DMS79 treated with DMSO at 0.1 percent for 48 hours (cell line): ENCODE measurements at regions not wholly inside any gene's neighbourhood (a gene's known extent, or its start where the extent isn't known, plus 50 kb on each side); places are given as distances from the start of the nearest gene placed in this dataset.
"Not testable (repeated sequence)": the region's sequence is repeated elsewhere in the genome, so short reads cannot be mapped to it uniquely, and the experiment has no call there.

Source experiments
- DNase-seq: peaks from one replicate; lab custom pipeline; 2025; lab: John Stamatoyannopoulos, UW

DNA sequence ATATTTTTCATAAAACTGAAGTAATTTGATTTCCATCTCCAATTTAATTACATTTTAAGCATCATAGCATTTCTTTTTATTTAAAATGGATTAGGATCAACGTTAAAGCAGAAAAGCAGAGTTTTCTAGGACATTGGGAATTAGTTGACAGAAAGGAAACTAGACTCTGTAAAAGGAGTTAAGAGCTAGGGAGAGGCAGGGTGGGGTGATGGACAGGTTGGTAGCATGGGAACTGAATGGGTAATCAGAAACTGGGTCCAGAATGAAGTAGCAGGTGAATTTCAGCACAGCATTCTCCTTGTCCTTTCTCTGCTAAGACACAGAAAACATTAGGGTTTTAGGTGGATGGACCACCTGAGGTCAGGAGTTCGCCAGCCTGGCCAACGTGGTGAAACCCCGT lies 97.6 kb downstream of the ANAPC4 start:
- no peak for DNase-seq

DNA sequence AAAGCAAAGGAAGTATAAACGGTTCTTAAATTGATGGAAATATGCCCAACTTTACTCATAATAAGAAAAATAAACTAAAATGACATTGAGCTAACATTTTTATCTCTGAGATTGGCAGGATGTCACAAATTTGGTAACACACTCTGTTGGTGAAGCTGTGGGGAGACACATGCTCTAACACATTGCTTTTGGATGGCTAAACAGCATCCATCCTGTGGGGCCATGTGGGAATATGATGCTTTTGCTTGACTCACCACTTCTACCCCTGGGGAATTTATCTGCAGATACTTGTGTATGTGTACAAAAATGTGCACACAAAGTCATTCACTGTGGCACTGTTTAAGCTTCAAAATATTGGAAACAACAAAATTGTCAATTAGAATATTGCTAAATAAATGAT lies 100.2 kb downstream of the ANAPC4 start:
- no peak for DNase-seq

DNA sequence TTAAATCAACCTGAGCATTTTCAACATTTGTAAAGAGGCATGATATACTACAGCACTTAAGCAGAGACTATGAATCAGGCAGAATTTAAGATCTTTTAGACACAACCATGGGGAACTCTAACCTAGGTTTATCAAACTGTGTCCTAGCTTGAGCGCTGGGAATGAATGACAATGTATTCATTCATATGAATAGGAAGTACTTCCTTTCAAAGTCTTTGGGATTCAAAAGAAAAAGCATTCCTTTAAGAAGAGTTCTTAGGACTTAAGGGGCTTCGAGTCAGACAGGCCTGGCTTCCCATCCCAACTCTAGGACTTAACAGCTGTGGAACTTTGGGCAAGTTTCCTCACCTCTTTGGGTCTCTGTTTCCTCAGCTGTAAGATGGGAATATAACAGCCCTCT lies 104.6 kb downstream of the ANAPC4 start:
- DNase-seq = no peak

DNA sequence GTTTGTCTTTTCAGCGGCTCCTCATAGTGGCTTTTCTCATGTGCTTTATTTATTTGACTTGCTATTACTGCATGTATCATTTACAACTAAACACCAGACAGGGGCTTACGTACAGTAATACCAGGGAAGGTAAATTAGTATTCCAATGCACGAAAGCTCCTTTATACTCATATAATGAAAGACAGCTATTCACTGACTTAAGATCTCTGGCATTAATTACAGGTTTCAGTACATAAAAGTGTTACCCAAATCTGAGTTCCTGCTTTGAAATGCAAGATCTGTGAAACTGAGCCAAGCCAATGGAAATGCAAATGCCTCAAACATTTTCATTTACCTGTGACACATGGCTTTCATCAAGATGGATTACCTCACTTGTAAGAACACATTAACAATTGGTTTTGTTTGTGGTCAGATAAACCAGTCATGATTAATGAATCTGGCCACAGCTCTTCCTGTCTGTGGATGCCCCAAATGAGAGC lies 107.2 kb downstream of the ANAPC4 start:
- peak; percentile 43 for DNase-seq

DNA sequence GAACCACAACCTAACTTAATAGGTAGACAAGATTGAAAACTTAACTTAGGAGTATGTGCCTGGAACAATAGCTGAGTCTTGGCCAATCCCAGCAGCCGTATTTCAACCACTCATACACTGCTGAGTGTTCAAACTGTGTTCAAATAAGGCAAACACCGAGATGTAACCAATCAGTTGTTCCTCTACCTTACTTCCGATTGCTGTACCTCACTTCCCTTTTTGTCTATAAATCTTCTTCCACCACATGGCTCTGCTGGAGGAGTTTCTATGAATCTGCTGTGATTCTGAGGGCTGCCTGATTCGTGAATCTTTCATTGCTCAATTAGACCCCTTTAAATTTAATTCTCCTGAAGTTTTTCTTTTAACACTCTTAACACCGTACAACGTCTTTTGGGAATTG lies 108.0 kb downstream of the ANAPC4 start:
- DNase-seq = no peak

DNA sequence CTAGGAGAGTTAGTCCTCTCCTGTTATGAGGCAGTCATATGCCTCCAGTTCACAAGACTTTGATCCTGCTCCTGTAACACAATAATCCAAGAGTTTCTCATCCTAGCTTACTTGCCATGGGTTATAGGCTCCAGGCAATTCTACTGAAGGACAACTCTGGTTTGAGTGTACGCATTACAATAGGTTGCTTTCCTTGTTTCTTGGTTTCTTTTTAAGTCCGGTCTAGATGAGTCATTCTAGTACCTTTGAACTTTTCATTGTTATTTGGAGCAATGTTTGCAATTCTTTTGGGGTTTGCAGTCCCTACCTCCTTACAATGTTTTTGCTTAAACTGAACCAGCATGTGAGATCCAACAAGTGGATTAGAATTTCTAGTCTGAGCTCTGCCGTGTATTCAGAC lies 109.1 kb downstream of the ANAPC4 start:
- DNase-seq = no peak

DNA sequence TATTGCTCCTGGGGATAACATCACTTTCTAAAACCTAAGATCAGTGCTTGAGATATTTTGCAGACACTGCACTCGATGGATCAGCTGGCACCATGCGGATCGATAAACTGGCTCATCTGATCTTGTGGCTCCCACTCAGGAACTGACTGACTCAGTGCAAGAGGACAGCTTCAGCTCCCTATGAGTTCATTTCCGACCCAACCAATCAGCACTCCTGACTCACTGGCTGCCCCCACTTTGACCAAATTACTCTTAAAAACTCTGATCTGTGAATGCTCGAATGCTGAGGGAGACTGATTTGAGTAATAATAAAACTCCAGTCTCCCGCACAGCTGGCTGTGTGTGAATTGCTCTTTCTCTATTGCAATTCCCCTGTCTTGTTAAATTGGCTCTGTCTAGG lies 110.1 kb downstream of the ANAPC4 start:
- no peak for DNase-seq

DNA sequence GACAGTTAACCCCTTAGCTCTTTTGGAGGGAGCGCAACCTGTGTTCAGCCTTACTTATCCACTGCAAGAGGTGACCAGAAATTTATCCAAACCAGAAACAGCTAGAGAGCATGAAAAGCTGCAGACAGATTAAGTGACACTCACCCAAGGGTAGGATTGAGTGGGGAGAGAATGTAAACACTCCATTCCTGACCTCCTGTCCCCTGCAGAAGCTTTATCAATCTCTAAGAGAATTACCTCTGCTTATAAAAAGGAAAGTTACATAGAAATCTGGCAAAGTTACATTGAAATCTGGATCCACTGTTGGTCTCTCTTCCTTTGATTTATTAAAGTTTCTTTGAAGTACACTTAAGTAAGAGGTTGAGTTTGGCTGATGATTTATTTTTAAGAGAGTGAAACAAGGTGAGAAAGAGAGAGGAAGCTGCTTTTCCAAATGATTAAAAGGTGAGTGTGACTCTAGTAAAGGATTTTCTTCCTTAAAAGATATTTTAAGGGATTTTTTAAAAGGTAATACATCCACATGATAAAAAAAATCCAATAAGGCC lies 112.3 kb downstream of the ANAPC4 start:
- peak; percentile 33 for DNase-seq

DNA sequence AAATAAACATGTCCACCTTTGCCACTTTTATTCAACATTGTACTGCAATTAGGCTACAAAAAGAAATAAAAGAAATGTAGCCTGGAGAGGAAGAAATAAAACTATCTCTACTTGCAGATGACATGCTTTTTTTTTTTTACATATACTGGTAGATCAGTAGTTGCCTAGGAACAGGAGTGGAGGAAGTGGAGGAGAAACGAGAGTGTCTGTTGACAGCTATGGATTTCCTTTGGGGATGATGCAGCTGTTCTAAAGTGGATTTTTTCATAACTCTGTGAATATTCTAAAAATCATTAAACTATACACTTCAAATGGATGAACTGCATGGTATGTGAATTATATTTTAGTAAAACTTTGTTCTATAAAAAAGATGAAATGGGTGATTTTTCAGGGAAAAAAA lies 116.4 kb downstream of the ANAPC4 start:
- no peak for DNase-seq

DNA sequence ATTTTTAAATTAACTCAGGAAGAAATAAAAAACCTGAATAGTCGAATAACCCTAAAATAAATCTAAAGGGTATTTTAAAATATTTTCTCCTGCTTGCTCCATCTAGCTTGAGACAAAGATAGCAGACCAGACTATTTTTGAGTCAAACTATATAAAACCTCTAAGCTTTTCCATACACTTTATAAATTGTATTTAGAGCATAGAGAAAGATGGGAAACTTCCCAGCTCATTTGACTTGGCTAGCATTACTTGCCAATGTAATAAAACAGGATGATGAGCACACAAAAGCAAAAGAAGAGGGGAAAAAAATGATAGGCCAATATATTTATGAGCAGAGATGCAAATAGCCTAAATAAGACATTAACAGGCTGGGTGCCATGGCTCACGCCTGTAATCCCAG lies 117.1 kb downstream of the ANAPC4 start:
- DNase-seq = no peak

DNA sequence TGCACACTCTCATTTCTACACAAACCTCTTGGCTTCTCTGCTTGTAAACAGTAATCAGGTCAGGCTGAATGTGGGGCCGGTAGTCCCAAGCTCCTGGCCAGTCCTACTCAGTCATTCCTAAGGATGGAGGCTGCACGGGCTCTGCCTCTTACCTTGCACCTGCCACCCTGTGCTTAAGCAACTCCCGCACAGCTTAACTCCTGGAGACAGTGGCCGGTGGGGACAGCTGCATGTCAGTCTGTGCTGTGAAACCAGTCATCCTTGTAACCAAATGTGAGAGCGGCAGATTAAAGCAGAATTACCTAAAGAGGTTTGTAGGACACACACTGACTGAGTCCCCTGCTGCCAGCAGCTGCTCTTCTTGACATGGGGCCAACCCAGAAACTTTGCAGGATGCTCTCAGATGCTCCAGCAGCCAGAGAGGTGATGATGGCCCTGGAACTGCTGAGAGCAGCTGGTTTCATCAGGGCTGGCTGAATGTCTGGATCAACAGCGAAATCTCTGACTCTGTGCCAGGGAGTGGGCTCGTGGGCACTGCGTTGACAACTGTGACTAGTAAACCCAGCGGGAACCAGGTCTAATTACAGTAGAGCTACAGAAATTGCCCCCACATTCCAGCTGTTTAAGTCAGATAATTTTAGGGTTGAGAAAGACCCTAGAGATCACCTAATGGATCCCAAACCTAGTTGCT lies 123.7 kb downstream of the ANAPC4 start:
- peak; percentile 79 for DNase-seq

DNA sequence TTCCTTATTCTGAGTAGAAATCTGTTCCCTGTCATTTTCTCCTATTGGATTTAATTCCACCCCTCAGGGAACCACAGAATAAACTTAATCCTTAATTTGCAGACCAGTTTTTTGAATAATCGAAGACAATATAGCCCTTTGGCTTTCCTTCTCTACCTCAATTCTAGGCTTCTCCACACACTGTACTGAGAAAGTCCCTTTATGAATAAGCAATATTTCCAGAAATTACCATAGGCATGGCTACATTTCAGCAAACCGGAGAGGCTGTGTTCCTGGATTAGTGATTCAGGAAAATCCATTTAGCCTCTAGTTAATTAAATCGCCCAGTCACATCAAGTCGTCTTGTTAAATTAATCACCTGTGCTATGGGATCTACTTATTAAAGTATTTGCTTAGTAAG lies 125.1 kb downstream of the ANAPC4 start:
- no peak for DNase-seq

DNA sequence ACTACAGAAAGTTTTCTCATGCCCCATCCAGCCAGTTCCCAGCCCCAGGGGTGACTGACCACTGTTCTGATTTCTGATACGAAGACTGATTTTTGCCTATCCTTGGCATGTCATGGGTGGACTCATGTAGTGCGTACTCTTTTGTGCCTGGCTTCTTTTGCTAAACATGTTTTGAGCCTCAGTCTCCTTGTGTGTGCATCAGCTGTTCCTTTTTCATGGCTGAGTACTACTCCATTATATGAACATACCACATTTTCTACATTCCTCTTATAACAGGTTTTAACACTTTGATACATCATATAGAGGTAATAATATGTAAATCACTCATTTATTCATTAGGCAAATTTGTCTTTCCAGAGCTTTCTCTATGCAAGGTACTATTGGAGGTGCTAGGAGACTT lies 126.7 kb downstream of the ANAPC4 start:
- DNase-seq = no peak

DNA sequence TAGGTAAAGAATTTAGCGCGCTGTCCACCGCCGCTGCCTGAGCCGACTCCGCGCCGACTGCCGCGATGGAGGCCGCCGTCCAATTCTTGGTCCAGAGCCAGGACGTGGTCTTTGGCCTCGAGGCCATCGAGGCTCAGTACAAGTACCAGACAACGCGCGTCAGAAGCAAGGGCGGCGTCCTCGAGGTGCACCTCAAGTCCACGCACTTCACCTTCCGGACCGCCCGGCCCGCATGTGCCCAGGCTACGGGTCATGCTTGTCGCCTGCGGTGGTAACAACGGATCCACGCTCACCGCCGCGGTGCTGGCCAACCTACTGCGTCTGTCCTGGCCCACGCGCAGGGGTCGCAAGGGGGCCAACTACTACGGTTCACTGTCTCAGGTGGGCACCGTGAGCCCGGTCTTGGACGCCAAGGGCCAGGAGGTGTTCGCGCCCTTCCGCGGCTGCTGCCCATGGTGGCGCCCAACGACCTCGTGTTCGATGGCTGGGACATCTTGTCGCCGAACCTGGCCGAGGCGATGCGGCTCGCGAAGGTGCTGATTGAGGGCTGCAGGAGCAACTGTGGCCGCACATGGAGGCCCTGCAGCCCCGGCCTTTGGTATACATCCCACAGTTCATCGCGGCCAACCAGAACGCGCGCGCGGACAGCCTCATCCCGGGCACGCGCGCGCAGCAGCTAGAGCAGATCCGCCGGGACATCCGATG lies 128.0 kb downstream of the ANAPC4 start:
- no peak for DNase-seq

DNA sequence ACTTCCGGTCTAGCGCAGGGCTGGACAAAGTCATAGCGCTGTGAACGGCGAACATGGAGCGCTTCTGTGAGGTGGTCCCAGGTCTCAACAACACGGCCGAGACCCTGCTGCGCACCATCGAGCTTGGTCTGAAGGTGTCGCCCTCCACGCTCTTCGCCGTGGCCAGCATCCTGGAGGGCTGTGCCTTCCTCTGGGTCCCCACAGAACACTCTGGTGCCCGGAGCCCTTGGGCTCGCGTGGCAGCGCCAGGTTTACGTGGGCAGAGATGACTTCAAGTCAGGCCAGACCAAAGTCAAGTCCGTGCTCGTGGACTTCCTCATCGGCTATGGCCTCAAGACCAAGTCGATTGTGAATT lies 128.6 kb downstream of the ANAPC4 start:
- DNase-seq = no peak

DNA sequence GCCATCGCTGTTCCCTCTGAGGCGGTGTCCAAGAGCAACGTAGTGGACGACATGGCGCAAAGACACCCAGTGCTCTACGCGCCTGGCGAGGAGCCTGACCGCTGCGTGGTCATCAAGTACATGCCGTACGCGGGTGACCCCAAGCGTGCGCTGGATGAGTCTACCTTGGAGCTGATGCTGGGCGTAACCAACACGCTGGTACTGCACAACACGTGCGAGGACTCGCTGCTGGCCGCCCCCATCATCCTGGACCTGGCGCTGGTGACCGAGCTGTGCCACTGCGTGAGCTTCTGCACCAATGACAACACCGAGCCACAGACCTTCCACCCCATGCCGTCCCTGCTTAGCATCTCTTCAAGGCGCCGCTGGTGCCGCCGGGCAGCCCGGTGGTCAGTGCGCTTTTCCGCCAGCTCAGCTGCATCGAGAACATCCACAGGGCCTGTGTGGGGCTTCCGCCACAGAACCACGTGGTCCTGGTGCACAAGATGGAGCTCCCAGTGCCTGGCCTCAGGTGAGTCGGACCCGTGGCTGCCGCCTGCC lies 129.0 kb downstream of the ANAPC4 start:
- DNase-seq = no peak

DNA sequence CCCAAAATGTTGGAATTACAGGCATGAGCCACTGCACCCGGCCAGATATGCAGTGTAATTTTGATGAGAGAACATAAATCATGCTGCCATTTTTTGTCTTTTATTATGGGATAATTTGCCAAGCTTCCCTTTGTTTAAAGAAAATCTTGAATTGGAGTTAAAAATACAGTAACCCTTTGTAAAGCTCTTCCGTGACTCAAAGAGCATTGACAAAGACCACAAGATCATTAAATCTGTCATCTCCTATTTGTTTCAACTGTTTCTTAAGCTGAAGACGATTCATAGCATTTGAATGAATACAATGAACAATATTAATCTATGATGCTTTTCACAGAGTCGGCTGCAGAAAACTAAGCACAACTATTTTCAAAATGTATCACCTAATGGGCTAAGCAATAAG lies 132.6 kb downstream of the ANAPC4 start:
- DNase-seq = no peak

DNA sequence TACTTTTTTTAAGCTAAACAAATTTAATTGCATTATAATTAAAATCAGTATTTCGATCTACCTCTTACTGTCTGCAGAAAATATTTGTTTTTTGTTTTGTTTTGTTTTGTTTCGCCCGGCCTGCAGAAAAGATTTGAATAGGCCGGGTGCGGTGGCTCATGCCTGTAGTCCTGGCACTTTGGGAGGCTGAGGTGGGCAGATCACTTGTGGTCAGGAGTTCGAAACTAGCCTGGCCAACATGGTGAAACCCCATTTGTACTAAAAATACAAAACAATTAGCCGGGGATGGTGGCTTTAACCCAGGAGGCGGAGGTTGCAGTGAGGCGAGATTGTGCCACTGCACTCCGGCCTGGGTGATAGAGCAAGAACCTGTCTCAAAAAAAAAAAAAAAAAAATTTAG lies 134.8 kb downstream of the ANAPC4 start:
- DNase-seq = not testable (repeated sequence)

DNA sequence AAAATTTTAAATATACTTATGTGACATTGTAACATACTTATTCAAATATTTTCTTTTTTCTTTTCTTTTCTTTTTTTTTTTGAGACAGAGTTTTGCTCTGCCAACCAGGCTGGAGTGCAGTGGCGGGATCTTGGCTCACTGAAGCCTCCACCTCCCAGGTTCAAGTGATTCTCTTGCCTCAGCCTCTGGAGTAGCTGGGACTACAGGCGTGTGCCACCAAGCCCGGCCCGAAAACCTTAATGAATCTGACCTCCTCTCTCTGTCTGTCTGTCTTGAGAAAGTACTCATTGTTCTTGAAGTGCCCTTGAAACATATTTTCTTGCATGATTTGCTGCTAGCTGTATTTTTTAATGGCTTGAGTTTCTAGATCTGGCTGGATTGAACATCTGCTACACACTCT lies 136.8 kb downstream of the ANAPC4 start:
- peak; percentile 92 for DNase-seq

DNA sequence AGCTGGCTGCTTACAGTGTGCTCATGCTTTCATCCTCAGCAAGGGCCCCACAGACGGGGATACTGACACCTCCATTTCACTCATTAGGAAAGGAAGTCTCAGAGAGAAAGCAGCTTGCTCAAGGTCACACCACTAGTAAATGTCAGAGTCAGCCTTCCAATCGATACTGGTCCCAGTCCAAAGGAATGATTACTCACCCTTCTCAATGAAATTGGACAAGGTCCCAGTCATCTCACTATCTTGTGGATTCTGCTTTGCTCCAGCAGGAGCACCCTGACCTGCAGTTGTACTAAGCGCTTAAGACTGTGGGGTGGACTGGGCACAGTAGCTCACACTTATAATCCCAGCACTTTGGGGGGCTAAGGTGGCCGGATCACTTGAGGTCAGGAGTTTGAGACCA lies 132.2 kb upstream of the SLC34A2 start:
- no peak for DNase-seq

DNA sequence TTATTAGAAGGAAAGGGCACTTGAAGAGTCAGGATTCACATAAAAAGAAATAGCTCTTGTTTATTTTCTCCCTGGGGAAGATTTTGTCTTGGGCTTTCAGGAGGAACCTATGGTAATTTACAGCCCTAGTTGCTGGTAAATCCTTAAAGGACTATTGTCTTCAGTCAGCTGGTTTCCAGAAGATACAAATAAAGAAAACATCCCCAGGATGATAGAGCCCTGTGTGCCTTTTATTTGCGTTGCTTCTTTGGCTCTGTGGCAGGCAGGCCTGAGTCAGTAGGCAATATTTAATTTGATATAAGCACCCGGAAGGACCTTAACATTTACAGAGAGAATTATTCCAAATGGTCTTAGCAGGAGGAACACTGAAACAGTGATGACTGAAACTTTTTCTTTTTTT lies 131.0 kb upstream of the SLC34A2 start:
- DNase-seq = no peak

DNA sequence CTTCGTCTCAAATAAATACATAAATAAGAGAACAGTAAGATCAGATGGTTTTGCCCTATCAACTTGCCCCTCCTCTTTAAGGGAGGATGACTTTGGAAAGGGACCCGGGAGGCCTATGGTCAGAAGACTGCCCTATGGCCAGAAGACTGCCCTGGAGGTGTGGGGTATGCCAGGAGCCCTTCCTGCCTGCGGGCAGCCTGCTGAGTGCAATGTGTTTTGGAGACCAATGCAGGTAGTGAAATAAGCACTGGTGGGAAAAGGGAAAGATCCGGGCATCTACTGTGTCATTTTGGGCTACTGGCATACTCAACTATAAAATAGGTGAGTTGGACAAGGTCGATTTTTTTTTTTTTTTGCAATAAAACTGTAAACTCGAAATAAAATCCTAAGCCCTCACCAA lies 129.8 kb upstream of the SLC34A2 start:
- DNase-seq = no peak

DNA sequence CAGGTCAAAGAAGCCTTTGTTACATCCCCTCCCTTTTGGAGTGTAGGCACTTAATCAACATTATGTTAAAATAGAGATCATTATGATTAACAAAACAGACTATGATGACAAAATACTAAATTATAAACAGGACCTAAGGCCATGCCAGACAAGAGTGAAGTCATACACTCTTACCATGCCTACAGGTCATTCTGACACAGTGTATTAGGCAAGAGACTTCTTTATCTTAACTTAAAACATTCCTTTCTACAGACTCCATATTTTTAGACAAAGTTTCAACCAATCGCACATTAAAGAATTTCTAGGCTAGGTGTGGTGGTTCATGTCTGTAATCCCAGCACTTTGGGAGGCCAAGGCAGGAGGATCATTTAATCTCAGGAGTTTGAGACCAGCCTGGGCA lies 128.6 kb upstream of the SLC34A2 start:
- DNase-seq = no peak
